ENCODE measurements at regions not wholly inside any gene's neighbourhood (a gene's known extent, or its start where the extent isn't known, plus 50 kb on each side); places are given as distances from the start of the nearest gene placed in this dataset.
"Not testable (repeated sequence)": the region's sequence is repeated elsewhere in the genome, so short reads cannot be mapped to it uniquely, and the experiment has no call there.

DNA sequence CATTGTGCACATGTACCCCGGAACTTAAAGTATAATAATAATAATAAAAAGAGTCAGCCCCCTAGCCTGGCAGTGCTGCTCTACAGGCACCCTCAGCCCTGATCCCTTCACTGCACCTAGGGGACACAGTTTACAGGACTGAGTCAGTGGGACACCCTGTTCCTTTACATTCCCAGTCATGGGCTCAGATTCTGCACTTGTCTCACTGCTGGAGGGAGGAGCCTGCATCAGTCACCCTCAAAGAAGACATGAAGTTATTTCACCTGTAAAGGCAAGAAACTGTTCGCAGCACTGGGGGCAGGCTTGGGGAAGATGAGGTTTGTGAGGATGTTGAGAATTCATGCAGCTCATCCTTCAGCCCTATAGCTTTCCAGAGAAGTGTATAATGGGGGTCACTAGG is 50.7 kb upstream of the VPREB1 start:
- Histone ChIP-seq H3K27ac (ENCODE audit: low read depth in 1 of 2, low read length in 2 of 2) (no peak overlapping the region), H3K4me1 (ENCODE audit: control insufficient read depth in 4 of 4, insufficient read depth in 4 of 4, low read length in 3 of 4) (no peaks in the 10 kb centered on the region), H3K9ac (ENCODE audit: low read depth in 1 of 2, low read length in 2 of 2) (no peak overlapping the region), H3K27me3 (ENCODE audit: control insufficient read depth in 4 of 4, insufficient read depth in 4 of 4, low read length in 3 of 4) (peaks cover 0 to 5% (median 0%) of the 10 kb centered on the region in 4 donors), H3K9me3 (ENCODE audit: control insufficient read depth in 4 of 4, low read length in 3 of 4) (no peaks in the 10 kb centered on the region), H3K36me3 (ENCODE audit: control insufficient read depth in 4 of 4, insufficient read depth in 3 of 4, low read depth in 1 of 4, low read length in 3 of 4) (no peaks in the 10 kb centered on the region), H3K4me3 (ENCODE audit: low read depth in 1 of 3, low read length in 3 of 3) (no peak overlapping the region)
- TF ChIP-seq FOXA2 (IDR thresholded peaks at IDR 0.05) (no peak), NR2F2 (IDR thresholded peaks at IDR 0.05) (no peak), RAD21 (IDR thresholded peaks at IDR 0.05) (no peak), FOXA1 (IDR thresholded peaks at IDR 0.05) (no peak), TAF1 (conservative IDR thresholded peaks at IDR 0.05) (no peak), SP1 (IDR thresholded peaks at IDR 0.05) (no peak), ATF3 (IDR thresholded peaks at IDR 0.05) (no peak), EGR1 (IDR thresholded peaks at IDR 0.05; ENCODE audit: low read depth in 2 of 2) (no peak), JUND (IDR thresholded peaks at IDR 0.05) (no peak), GABPA (IDR thresholded peaks at IDR 0.05 in 1 of 2, conservative IDR thresholded peaks at IDR 0.05 in 1 of 2) (no peak), YY1 (IDR thresholded peaks at IDR 0.05) (no peak), RXRA (IDR thresholded peaks at IDR 0.05) (no peak), HNF4G (IDR thresholded peaks at IDR 0.05) (no peak), HNF4A (conservative IDR thresholded peaks at IDR 0.05) (no peak)
- TF ChIP-seq, protein P1, sequence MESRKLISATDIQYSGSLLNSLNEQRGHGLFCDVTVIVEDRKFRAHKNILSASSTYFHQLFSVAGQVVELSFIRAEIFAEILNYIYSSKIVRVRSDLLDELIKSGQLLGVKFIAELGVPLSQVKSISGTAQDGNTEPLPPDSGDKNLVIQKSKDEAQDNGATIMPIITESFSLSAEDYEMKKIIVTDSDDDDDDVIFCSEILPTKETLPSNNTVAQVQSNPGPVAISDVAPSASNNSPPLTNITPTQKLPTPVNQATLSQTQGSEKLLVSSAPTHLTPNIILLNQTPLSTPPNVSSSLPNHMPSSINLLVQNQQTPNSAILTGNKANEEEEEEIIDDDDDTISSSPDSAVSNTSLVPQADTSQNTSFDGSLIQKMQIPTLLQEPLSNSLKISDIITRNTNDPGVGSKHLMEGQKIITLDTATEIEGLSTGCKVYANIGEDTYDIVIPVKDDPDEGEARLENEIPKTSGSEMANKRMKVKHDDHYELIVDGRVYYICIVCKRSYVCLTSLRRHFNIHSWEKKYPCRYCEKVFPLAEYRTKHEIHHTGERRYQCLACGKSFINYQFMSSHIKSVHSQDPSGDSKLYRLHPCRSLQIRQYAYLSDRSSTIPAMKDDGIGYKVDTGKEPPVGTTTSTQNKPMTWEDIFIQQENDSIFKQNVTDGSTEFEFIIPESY (IDR thresholded peaks at IDR 0.05): no peak
- TF ChIP-seq, protein P2, sequence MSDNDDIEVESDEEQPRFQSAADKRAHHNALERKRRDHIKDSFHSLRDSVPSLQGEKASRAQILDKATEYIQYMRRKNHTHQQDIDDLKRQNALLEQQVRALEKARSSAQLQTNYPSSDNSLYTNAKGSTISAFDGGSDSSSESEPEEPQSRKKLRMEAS (IDR thresholded peaks at IDR 0.05): no peak
- TF ChIP-seq, protein P3, sequence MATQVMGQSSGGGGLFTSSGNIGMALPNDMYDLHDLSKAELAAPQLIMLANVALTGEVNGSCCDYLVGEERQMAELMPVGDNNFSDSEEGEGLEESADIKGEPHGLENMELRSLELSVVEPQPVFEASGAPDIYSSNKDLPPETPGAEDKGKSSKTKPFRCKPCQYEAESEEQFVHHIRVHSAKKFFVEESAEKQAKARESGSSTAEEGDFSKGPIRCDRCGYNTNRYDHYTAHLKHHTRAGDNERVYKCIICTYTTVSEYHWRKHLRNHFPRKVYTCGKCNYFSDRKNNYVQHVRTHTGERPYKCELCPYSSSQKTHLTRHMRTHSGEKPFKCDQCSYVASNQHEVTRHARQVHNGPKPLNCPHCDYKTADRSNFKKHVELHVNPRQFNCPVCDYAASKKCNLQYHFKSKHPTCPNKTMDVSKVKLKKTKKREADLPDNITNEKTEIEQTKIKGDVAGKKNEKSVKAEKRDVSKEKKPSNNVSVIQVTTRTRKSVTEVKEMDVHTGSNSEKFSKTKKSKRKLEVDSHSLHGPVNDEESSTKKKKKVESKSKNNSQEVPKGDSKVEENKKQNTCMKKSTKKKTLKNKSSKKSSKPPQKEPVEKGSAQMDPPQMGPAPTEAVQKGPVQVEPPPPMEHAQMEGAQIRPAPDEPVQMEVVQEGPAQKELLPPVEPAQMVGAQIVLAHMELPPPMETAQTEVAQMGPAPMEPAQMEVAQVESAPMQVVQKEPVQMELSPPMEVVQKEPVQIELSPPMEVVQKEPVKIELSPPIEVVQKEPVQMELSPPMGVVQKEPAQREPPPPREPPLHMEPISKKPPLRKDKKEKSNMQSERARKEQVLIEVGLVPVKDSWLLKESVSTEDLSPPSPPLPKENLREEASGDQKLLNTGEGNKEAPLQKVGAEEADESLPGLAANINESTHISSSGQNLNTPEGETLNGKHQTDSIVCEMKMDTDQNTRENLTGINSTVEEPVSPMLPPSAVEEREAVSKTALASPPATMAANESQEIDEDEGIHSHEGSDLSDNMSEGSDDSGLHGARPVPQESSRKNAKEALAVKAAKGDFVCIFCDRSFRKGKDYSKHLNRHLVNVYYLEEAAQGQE (IDR thresholded peaks at IDR 0.05): no peak
- TF ChIP-seq, protein P4, sequence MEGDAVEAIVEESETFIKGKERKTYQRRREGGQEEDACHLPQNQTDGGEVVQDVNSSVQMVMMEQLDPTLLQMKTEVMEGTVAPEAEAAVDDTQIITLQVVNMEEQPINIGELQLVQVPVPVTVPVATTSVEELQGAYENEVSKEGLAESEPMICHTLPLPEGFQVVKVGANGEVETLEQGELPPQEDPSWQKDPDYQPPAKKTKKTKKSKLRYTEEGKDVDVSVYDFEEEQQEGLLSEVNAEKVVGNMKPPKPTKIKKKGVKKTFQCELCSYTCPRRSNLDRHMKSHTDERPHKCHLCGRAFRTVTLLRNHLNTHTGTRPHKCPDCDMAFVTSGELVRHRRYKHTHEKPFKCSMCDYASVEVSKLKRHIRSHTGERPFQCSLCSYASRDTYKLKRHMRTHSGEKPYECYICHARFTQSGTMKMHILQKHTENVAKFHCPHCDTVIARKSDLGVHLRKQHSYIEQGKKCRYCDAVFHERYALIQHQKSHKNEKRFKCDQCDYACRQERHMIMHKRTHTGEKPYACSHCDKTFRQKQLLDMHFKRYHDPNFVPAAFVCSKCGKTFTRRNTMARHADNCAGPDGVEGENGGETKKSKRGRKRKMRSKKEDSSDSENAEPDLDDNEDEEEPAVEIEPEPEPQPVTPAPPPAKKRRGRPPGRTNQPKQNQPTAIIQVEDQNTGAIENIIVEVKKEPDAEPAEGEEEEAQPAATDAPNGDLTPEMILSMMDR (IDR thresholded peaks at IDR 0.05; ENCODE audit: low read depth, low read length, missing input control): no peak
- DNase-seq (ENCODE audit: low spot score): no peak
- 70% methylated on average over 2 of the region's 2 CpGs for WGBS

DNA sequence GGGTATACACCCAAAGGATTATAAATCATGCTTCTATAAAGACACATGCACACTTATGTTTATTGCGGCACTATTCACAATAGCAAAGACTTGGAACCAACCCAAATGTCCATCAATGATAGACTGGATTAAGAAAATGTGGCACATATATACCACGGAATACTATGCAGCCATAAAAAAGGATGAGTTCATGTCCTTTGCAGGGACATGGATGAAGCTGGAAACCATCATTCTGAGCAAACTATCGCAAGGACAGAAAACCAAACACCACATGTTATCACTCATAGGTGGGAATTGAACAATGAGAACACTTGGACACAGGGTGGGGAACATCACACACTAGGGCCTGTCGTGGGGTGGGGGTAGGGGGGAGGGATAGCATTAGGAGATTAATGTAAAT is 51.1 kb upstream of the VPREB1 start:
- WGBS: 53% methylated on average over 3 of the region's 4 CpGs

GRCh38 chr22:22193006-22193405 is 51.6 kb upstream of the VPREB1 start:
- H3K27ac ChIP-seq (ENCODE audit: low read depth in 1 of 2, low read length in 2 of 2); H3K9me3 ChIP-seq (ENCODE audit: control insufficient read depth in 4 of 4, low read length in 3 of 4); H3K4me1 ChIP-seq (ENCODE audit: control insufficient read depth in 4 of 4, insufficient read depth in 4 of 4, low read length in 3 of 4); H3K4me3 ChIP-seq (ENCODE audit: low read depth in 1 of 3, low read length in 3 of 3); H3K36me3 ChIP-seq (ENCODE audit: control insufficient read depth in 4 of 4, insufficient read depth in 3 of 4, low read depth in 1 of 4, low read length in 3 of 4); DNase-seq (ENCODE audit: low spot score); H3K9ac ChIP-seq (ENCODE audit: low read depth in 1 of 2, low read length in 2 of 2); H3K27me3 ChIP-seq (ENCODE audit: control insufficient read depth in 4 of 4, insufficient read depth in 4 of 4, low read length in 3 of 4): not testable (repeated sequence)
- WGBS: 45% methylated on average over 2 of the region's 4 CpGs

More for the DNA sequence above, 51.1 kb upstream of the VPREB1 start:
- H3K9me3 ChIP-seq (ENCODE audit: control insufficient read depth in 4 of 4, low read length in 3 of 4); H3K4me3 ChIP-seq (ENCODE audit: low read depth in 1 of 3, low read length in 3 of 3); H3K4me1 ChIP-seq (ENCODE audit: control insufficient read depth in 4 of 4, insufficient read depth in 4 of 4, low read length in 3 of 4); H3K27me3 ChIP-seq (ENCODE audit: control insufficient read depth in 4 of 4, insufficient read depth in 4 of 4, low read length in 3 of 4); DNase-seq (ENCODE audit: low spot score); H3K27ac ChIP-seq (ENCODE audit: low read depth in 1 of 2, low read length in 2 of 2); H3K36me3 ChIP-seq (ENCODE audit: control insufficient read depth in 4 of 4, insufficient read depth in 3 of 4, low read depth in 1 of 4, low read length in 3 of 4); H3K9ac ChIP-seq (ENCODE audit: low read depth in 1 of 2, low read length in 2 of 2): not testable (repeated sequence)

GRCh38 chr22:22189796-22190195 is 54.8 kb upstream of the VPREB1 start:
- not testable (repeated sequence) for H3K9ac ChIP-seq (ENCODE audit: low read depth in 1 of 2, low read length in 2 of 2); DNase-seq (ENCODE audit: low spot score); H3K27ac ChIP-seq (ENCODE audit: low read depth in 1 of 2, low read length in 2 of 2); H3K4me1 ChIP-seq (ENCODE audit: control insufficient read depth in 4 of 4, insufficient read depth in 4 of 4, low read length in 3 of 4); H3K9me3 ChIP-seq (ENCODE audit: control insufficient read depth in 4 of 4, low read length in 3 of 4); H3K27me3 ChIP-seq (ENCODE audit: control insufficient read depth in 4 of 4, insufficient read depth in 4 of 4, low read length in 3 of 4); H3K4me3 ChIP-seq (ENCODE audit: low read depth in 1 of 3, low read length in 3 of 3); H3K36me3 ChIP-seq (ENCODE audit: control insufficient read depth in 4 of 4, insufficient read depth in 3 of 4, low read depth in 1 of 4, low read length in 3 of 4)
- WGBS: 53% methylated on average over 3 of the region's 4 CpGs
